H1 (cell line): ENCODE measurements at regions not wholly inside any gene's neighbourhood (a gene's known extent, or its start where the extent isn't known, plus 50 kb on each side); places are given as distances from the start of the nearest gene placed in this dataset.

ENCODE experiments used
- BACH1 ChIP-seq: IDR thresholded peaks from 2 replicates; pipeline ENCODE4 v1.6.1; 2012; ENCODE audit warnings: low read length, improper control_type of control experiment
- CEBPB ChIP-seq: IDR thresholded peaks from 2 replicates; pipeline ENCODE4 v1.6.1; 2012; ENCODE audit warnings: low read depth, low read length
- CTBP2 ChIP-seq: IDR thresholded peaks from 2 replicates; pipeline ENCODE4 v1.7.0; 2011; ENCODE audit warnings: borderline replicate concordance, mild to moderate bottlenecking, moderate library complexity, mixed read lengths, low read length; ENCODE audit not compliant: insufficient read depth, insufficient read length
- EGR1 ChIP-seq: IDR thresholded peaks from 2 replicates; pipeline ENCODE4 v1.6.1; 2011; ENCODE audit warnings: low read depth, low read length, borderline replicate concordance
- JUN ChIP-seq: IDR thresholded peaks from 2 replicates; pipeline ENCODE4 v1.6.1; 2011; ENCODE audit warnings: low read depth, mild to moderate bottlenecking, improper control_type of control experiment, low read length
- KDM1A ChIP-seq: fragments of 200-600, 300-600 bp; sonication (generic); IDR thresholded peaks from 2 replicates; pipeline ENCODE4 v1.7.1; 2016; ENCODE audit warnings: mild to moderate bottlenecking, low read length, borderline replicate concordance
- NRF1 ChIP-seq: IDR thresholded peaks from 2 replicates; pipeline ENCODE4 v1.6.1; 2011; ENCODE audit warnings: mild to moderate bottlenecking, low read depth, low read length, improper control_type of control experiment
- RXRA ChIP-seq: IDR thresholded peaks from 2 replicates; pipeline ENCODE4 v1.6.1; 2011; ENCODE audit warnings: low read depth, mild to moderate bottlenecking, low read length, moderate library complexity; ENCODE audit not compliant: insufficient read depth
- TEAD4 ChIP-seq: IDR thresholded peaks from 2 replicates; pipeline ENCODE4 v1.6.1; 2012; ENCODE audit warnings: low read depth, low read length, inconsistent platforms, mixed read lengths
- TF ChIP-seq, protein P1 (sequence below): fragments of 300-600 bp; sonication (generic); IDR thresholded peaks from 2 replicates; pipeline ENCODE4 v1.7.1; 2012; ENCODE audit warnings: low read length, moderate library complexity, mild to moderate bottlenecking, inconsistent platforms; ENCODE audit not compliant: insufficient replicate concordance
- TF ChIP-seq, protein P2 (sequence below): IDR thresholded peaks from 2 replicates; pipeline ENCODE4 v1.6.1; 2012; ENCODE audit warnings: inconsistent platforms

DNA sequence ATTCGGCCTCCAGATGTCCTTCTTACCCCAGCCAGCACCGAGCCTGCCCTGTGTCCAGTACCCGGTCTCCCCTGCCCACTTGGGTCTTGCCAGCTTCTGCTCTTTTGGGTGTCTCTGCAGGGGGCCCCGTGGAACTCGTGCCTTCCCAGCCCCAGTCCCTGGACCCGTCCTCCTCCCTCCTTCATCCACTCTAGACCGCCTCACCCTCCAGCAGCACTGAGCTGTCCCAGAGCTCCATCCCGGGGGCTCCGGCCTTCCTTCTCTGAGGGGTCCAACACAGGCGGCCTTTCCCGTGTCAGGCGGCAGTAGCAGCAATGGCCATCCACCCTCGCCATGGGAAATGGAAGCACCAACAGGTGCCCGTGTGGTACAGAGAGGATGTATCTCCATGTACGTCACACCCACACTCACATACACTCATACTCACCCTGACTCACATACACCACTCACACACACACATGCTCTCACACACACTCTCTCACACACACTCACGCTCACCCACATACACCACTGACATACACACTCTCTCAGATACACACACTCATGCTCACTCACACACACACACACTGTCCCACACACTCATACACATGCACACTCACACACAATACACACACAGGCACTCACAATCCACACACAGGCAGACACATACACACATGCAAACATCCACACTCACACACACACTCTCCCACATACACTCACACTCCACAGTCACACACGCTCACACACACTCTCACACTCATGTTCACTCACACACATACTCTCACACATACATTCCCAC, 827.5 kb upstream of the SALL3 start (continued):
- TF ChIP-seq, protein P1, sequence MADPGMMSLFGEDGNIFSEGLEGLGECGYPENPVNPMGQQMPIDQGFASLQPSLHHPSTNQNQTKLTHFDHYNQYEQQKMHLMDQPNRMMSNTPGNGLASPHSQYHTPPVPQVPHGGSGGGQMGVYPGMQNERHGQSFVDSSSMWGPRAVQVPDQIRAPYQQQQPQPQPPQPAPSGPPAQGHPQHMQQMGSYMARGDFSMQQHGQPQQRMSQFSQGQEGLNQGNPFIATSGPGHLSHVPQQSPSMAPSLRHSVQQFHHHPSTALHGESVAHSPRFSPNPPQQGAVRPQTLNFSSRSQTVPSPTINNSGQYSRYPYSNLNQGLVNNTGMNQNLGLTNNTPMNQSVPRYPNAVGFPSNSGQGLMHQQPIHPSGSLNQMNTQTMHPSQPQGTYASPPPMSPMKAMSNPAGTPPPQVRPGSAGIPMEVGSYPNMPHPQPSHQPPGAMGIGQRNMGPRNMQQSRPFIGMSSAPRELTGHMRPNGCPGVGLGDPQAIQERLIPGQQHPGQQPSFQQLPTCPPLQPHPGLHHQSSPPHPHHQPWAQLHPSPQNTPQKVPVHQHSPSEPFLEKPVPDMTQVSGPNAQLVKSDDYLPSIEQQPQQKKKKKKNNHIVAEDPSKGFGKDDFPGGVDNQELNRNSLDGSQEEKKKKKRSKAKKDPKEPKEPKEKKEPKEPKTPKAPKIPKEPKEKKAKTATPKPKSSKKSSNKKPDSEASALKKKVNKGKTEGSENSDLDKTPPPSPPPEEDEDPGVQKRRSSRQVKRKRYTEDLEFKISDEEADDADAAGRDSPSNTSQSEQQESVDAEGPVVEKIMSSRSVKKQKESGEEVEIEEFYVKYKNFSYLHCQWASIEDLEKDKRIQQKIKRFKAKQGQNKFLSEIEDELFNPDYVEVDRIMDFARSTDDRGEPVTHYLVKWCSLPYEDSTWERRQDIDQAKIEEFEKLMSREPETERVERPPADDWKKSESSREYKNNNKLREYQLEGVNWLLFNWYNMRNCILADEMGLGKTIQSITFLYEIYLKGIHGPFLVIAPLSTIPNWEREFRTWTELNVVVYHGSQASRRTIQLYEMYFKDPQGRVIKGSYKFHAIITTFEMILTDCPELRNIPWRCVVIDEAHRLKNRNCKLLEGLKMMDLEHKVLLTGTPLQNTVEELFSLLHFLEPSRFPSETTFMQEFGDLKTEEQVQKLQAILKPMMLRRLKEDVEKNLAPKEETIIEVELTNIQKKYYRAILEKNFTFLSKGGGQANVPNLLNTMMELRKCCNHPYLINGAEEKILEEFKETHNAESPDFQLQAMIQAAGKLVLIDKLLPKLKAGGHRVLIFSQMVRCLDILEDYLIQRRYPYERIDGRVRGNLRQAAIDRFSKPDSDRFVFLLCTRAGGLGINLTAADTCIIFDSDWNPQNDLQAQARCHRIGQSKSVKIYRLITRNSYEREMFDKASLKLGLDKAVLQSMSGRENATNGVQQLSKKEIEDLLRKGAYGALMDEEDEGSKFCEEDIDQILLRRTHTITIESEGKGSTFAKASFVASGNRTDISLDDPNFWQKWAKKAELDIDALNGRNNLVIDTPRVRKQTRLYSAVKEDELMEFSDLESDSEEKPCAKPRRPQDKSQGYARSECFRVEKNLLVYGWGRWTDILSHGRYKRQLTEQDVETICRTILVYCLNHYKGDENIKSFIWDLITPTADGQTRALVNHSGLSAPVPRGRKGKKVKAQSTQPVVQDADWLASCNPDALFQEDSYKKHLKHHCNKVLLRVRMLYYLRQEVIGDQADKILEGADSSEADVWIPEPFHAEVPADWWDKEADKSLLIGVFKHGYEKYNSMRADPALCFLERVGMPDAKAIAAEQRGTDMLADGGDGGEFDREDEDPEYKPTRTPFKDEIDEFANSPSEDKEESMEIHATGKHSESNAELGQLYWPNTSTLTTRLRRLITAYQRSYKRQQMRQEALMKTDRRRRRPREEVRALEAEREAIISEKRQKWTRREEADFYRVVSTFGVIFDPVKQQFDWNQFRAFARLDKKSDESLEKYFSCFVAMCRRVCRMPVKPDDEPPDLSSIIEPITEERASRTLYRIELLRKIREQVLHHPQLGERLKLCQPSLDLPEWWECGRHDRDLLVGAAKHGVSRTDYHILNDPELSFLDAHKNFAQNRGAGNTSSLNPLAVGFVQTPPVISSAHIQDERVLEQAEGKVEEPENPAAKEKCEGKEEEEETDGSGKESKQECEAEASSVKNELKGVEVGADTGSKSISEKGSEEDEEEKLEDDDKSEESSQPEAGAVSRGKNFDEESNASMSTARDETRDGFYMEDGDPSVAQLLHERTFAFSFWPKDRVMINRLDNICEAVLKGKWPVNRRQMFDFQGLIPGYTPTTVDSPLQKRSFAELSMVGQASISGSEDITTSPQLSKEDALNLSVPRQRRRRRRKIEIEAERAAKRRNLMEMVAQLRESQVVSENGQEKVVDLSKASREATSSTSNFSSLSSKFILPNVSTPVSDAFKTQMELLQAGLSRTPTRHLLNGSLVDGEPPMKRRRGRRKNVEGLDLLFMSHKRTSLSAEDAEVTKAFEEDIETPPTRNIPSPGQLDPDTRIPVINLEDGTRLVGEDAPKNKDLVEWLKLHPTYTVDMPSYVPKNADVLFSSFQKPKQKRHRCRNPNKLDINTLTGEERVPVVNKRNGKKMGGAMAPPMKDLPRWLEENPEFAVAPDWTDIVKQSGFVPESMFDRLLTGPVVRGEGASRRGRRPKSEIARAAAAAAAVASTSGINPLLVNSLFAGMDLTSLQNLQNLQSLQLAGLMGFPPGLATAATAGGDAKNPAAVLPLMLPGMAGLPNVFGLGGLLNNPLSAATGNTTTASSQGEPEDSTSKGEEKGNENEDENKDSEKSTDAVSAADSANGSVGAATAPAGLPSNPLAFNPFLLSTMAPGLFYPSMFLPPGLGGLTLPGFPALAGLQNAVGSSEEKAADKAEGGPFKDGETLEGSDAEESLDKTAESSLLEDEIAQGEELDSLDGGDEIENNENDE, result no peak
- TF ChIP-seq, protein P2, sequence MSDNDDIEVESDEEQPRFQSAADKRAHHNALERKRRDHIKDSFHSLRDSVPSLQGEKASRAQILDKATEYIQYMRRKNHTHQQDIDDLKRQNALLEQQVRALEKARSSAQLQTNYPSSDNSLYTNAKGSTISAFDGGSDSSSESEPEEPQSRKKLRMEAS, result no peak
- TF ChIP-seq CEBPB (no peak), TEAD4 (no peak), BACH1 (no peak), EGR1 (no peak), CTBP2 (no peak), RXRA (no peak), NRF1 (no peak), JUN (no peak), KDM1A (no peak)
